CD4-positive, alpha-beta T cell treated with Interleukin-6 at 100 ng/mL for 8 hours (primary cell): ENCODE measurements at regions not wholly inside any gene's neighbourhood (a gene's known extent, or its start where the extent isn't known, plus 50 kb on each side); places are given as distances from the start of the nearest gene placed in this dataset.
"Not testable (repeated sequence)": the region's sequence is repeated elsewhere in the genome, so short reads cannot be mapped to it uniquely, and the experiment has no call there.

Experiments used
- DNase-seq: peaks from one replicate; pipeline ENCODE4 v3.0.0-alpha.2; 2020; ENCODE audit warnings: mixed read lengths, low spot score

DNA sequence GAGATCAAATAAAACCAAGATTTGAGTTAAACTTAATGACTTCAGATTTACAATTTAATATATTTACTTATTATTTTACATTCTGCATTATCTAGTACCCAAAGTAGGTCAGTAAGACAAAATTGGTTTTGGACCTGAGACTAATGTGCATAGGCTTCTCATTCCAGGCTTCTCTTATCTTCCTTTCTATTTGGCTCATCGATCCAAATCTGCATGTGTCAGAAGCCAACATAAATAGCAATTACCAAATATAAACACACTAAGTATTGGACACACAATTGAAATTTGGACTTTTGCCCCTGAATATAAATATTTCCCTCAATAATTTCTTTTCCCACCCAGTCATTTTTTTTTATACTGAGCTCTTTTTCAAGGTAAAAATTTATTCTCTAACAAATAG lies 290.6 kb upstream of the ARHGEF26 start:
- DNase-seq: no peak

GRCh38 chr3:153835540-153835939 lies 285.6 kb upstream of the ARHGEF26 start:
- DNase-seq: no peak

DNA sequence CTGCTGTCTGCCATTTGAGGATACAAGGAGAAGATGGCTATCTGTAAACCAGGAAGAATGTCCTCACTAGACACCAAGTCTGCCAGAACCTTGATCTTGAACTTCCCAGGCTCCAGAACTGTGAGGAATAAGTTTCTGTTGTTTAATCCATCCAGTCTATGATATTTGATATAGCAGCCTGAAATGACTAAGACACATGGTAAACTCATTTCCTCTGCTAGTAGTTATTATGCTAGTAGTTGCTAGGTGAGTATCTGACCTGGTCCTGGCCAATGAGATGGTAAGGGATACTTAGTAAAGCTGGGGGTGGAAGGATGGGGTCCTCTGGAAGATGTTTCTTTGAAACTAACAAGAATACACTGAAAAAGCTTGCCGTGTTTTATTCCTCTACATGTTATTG lies 280.7 kb upstream of the ARHGEF26 start:
- no peak for DNase-seq

- DNase-seq: no peak
These were observed 277.2 kb upstream of the ARHGEF26 start for GRCh38 chr3:153843994-153844393.

DNA sequence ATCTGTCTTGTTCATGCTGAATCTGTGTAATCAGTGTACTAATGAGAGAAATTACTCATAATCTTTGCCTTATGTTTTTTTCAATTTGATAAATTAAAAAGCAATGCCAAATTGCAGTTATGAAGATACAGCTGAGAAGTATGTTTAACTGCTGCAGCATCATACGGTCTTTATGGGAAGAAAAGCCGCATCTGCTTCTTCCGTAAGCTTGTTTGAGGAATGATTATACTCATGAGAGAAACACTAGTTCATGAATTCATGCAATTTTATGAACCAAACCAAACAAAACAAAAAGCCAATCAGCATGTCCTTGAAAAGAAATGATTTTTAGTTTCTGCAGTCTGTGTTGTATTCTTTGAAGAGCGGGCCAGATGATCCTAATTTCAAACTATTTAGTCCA lies 275.9 kb upstream of the ARHGEF26 start:
- DNase-seq: no peak

DNA sequence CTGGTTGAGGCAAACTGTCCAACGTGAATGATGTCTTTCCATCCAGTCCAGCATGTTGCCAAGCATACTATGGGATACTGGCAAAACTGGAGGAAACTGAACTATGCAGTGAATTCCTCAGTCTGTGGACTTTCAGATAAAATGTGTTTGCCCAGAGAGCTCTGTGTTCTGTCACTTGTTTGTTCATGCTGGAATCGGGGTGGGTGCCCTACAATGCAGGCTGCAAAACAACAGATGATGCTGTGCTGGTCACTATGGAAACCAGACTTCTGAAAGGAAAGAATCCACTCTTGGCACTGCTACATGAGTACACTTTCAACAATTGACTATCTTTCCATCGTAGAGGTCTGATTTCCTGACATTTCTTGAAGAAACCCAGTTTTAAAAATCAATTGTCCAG lies 272.5 kb upstream of the ARHGEF26 start:
- no peak for DNase-seq

GRCh38 chr3:153852355-153852754 lies 268.8 kb upstream of the ARHGEF26 start:
- DNase-seq: no peak

DNA sequence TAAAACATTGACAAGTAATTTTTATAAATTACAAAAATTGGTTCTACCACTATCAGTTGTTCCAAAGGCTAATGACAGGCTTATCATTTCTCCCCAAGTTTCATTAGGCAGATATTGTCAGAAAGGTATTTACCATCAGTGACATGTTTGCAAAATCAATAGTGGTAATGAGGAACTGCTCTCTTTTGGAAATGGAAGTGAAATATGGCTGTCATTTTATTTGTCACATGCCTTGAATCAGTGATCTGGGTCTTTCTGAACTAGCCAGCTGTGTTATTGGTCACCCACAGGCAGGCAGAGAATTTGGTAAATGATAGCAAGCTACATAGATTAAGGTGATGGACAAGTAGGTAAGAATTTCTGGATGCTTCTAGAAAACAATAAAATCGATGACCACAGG lies 268.0 kb upstream of the ARHGEF26 start:
- no peak for DNase-seq

DNA sequence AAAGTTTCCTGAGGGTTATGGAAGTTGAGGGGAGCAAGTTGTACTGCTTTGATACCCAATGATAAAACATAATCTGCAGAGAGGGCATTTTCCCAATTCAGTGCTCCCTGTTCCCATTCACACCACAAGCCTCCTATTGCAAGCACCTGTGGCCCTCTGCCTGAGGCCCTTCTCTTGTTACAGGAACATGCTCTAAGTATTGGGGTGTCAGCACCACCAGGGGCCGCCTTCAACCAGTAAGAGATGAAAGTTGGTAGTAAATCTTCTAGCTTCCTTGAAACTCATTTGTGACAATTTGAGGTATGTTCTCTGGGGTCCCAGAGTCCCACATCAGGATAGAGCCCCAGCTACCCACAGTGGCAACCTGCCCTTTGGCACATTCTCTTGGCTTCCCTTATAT lies 265.4 kb upstream of the ARHGEF26 start:
- DNase-seq: no peak

- DNase-seq: no peak
These were observed 264.3 kb upstream of the ARHGEF26 start for GRCh38 chr3:153856932-153857331.

DNA sequence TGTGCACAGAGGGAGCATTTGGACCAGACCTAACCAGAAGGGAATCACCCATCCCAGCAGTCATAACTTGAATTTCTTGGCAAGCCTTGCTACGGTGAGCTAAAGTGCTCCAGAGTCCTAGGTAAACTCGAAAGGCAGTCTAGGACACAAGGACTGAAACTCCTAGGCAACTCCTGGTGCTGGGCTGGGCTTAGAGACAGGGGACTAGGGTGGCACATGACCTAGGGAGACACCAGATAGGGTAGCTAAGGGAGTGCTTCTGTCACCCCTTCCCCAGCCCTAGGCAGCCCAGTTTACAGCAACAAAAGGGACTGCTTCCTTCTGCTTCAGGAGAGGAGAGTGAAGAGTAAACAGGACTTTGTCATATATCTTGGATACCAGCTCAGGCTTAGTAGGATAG lies 256.4 kb upstream of the ARHGEF26 start:
- no peak for DNase-seq

DNA sequence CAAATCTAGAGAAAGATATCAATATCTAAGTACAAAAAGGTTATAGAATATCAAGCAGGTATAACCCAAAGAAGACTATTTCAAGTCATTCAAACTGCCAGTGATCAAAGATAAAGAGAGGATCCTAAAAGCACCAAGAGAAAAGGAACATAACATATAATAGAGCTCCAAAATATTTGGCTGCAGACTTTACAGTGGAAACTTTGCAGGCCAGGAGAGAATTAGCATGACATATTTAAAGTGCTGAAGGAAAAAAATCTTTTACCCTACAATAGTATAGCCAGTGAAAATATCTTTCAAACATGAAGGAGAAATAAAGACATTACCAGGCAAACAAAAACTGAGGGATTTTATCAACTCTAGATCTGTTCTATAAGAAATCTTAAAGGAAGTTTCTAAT lies 254.3 kb upstream of the ARHGEF26 start:
- DNase-seq: no peak

GRCh38 chr3:153874348-153874747 lies 246.8 kb upstream of the ARHGEF26 start:
- not testable (repeated sequence) for DNase-seq

DNA sequence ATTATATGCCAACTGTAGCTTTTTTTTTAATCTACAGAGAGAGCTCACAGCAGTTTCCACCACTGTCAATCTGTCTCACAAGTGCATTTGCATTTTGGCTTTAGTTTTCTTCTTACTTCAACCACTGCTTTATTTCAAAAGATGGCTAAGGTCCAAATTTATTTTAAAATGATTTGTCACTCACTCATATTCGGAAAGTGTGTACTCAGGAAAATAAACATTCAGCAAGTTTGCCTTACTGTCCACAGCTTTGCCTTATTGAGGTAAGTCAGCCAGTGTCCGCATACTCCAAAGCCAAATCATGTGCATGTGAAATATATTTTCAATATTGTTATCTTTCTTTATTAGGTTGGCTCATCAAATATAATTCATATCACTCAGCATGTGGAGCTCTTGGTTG lies 240.7 kb upstream of the ARHGEF26 start:
- DNase-seq: no peak

GRCh38 chr3:153881201-153881600 lies 240.0 kb upstream of the ARHGEF26 start:
- DNase-seq: no peak

GRCh38 chr3:153885359-153885758 lies 235.8 kb upstream of the ARHGEF26 start:
- DNase-seq: no peak

DNA sequence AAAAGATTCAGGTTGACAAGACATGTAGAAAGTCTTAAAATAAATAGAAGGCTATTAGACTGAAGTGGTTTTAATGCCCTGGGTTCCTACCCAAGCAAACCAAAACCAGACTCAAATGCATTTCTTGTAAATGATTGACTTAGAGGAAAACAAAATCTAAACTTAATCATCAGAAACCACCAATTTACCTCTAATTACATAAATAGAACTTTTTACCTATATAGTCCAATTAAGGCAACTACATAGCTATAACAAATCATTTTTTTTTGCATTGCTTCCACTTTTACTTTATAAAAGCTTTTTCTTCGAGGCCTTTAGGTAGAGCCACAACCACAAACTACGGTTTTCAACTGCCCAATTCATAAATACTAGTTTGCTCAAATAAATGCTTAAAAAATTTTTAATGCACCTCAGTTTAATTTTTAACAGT lies 231.3 kb upstream of the ARHGEF26 start:
- DNase-seq: no peak

GRCh38 chr3:153892126-153892525 lies 229.1 kb upstream of the ARHGEF26 start:
- DNase-seq: no peak

DNA sequence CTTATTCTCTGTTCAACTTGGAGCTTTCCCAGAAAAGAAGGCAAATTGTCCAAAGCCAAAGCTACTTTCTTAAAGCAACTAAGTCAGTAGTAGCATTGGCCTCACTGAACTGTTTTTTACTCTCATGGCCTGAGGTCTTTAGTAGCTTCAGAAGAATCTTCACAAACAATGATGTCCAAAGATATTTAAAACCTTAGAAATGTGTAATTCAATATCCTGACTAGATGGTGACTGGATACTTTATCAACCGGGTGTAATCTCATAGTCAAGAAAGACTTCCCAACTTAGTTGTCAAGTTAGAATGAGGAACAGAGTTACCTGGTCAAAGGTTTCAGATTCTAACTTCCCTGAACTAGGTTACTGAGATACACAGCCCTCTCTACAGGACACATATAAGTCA lies 226.3 kb upstream of the ARHGEF26 start:
- DNase-seq: no peak

DNA sequence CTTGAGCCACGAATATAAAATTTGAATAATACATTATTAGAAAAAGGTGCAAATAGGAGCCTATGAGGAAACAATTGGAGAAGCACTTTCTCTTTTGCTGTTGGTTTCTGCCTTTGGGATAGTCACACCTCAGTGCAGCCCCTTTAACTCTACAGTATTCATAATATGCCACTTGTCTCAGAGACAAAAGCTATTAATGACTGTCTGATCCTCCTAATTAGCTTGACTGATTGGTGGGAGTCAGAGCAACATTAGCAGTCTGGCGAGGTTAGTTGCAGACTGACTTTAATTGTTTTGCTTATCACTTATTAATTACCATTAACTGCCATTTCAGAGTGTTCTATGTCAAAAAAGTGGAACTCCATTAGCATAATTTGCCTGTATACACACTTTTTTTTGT lies 225.0 kb upstream of the ARHGEF26 start:
- no peak for DNase-seq

DNA sequence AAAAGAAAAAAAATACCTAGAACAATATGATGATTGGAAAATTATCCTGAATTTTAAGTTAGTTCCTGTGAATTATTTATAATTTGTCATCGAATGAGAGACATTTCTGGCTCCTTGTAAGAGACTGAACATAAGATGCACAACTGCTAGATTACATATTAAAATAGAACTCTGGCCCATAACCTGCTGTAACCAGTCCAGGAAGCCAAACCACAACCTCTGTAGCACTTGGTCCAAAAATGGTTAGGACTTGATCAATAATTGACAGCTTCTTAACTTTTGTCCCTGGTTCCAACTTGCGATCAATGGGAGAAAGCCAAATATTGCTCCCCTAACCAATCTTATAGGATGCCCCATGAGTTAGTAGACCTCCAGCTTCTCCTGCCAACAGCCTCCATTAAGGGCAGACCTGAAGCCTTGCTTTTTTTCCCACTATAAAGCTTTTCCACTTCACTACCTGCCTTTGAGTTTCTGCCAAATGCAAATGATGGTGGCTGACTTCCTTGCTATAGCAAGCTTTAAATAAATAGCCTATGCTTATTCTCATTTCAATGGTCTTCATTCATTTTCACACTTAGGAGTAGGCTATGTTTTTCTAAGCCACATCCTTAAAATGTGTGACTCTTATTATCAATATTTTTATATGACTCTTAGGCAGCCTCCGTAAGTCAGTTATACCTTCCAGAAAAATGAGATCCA lies 224.0 kb upstream of the ARHGEF26 start:
- no peak for DNase-seq

- DNase-seq: no peak
These were observed 223.3 kb upstream of the ARHGEF26 start for GRCh38 chr3:153897842-153898241.

- no peak for DNase-seq
These were observed 220.0 kb upstream of the ARHGEF26 start for GRCh38 chr3:153901152-153901551.

GRCh38 chr3:153901991-153902390 lies 219.2 kb upstream of the ARHGEF26 start:
- no peak for DNase-seq

DNA sequence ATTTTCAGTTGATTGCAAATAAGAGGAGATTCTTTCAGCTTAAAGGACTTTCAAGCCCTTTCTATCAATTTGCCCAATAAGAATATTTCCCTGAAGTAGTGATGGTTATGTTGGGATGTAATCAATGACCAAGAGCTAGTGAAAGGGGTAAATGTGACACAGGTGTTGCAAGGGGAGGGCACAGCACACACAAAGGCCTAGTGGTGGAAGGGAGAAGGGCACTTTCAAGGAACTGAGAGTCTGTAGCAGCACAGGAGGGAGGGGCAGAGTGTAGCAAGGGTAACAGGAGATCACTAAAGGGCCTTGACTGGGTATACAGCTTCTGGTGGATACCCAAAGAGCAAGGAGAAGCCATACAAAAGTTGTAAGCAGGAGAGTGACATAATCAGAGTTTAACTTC lies 217.8 kb upstream of the ARHGEF26 start:
- DNase-seq: no peak
